BLaER1 (cell line): ENCODE measurements at regions not wholly inside any gene's neighbourhood (a gene's known extent, or its start where the extent isn't known, plus 50 kb on each side); places are given as distances from the start of the nearest gene placed in this dataset.

ENCODE experiments used
- H3K27ac ChIP-seq: shearing (Covaris generic); formaldehyde crosslinking; 2 replicates; pipeline ENCODE4 v1.8.1; 2022
- H3K27me3 ChIP-seq: shearing (Covaris generic); formaldehyde crosslinking; 2 replicates; pipeline ENCODE4 v1.8.1; 2022
- H3K36me3 ChIP-seq: shearing (Covaris generic); formaldehyde crosslinking; 2 replicates; pipeline ENCODE4 v1.8.1; 2022
- H3K4me1 ChIP-seq: shearing (Covaris generic); formaldehyde crosslinking; 2 replicates; pipeline ENCODE4 v1.8.1; 2022
- H3K4me2 ChIP-seq: shearing (Covaris generic); formaldehyde crosslinking; 2 replicates; pipeline ENCODE4 v1.8.1; 2022
- H3K4me3 ChIP-seq: shearing (Covaris generic); formaldehyde crosslinking; 2 replicates; pipeline ENCODE4 v1.8.1; 2022
- H3K9ac ChIP-seq: shearing (Covaris generic); formaldehyde crosslinking; 2 replicates; pipeline ENCODE4 v1.8.1; 2022
- H3K9me3 ChIP-seq: shearing (Covaris generic); formaldehyde crosslinking; 2 replicates; pipeline ENCODE4 v1.8.1; 2022
- H4K20me1 ChIP-seq: shearing (Covaris generic); formaldehyde crosslinking; 2 replicates; pipeline ENCODE4 v1.8.1; 2022
- Cebpa-rat ChIP-seq: shearing (Covaris generic); IDR thresholded peaks from 2 replicates; pipeline ENCODE4 v1.8.1; 2022

DNA sequence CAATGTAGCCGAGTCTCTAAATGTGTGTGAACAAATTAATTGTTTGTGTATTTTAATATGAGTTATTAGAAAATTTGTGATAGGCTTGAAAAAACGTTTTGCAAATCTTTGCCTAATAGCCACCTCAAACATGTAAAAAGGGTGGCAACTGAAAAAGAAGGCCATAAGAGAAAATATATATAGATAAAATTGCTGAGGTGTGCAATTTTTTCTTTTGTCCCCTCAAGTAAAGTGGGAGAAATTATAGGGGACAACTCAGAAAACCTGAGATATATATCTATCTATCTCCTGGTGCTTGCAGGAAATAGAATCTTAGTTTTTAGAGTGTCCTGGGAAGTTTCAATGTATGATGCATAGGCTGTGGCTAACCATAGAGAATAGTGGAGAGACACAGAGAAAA is 201.4 kb upstream of the LRP1B start:
- no peak for TF ChIP-seq Cebpa-rat
- Histone ChIP-seq H3K4me1 (no peaks in the 10 kb centered on the region), H4K20me1 (no peaks in the 10 kb centered on the region), H3K36me3 (no peaks in the 10 kb centered on the region), H3K9ac (no peak overlapping the region), H3K9me3 (0 out of 2 replicates have a peak, but pooled peaks cover 5% of the 10 kb centered on the region), H3K27ac (no peak overlapping the region), H3K4me2 (no peak overlapping the region), H3K4me3 (no peak overlapping the region), H3K27me3 (no peaks in the 10 kb centered on the region)

DNA sequence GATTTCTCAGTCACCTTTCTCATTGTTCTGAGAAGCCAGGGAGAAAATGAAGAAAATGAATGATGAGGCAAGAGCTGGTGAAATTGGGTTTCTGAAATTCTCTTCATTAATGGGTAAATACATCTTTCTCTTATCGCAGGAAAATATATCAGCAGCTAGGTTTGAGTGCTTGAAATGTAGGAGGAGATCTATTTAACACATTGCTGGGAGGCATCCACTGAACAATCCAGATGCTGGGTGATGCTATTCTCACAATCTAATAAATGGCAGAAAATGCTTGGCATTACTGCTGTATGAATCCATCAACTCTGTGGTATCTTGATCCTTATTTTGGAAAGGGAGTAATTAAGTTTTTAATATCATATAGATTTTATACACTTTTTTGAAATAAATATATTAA is 199.6 kb upstream of the LRP1B start:
- Histone ChIP-seq H4K20me1 (no peaks in the 10 kb centered on the region), H3K4me2 (no peak overlapping the region), H3K4me1 (no peaks in the 10 kb centered on the region), H3K9me3 (0 out of 2 replicates have a peak, but pooled peaks cover 5% of the 10 kb centered on the region), H3K9ac (no peak overlapping the region), H3K4me3 (no peak overlapping the region), H3K27ac (no peak overlapping the region), H3K36me3 (no peaks in the 10 kb centered on the region), H3K27me3 (no peaks in the 10 kb centered on the region)
- TF ChIP-seq Cebpa-rat, result no peak

DNA sequence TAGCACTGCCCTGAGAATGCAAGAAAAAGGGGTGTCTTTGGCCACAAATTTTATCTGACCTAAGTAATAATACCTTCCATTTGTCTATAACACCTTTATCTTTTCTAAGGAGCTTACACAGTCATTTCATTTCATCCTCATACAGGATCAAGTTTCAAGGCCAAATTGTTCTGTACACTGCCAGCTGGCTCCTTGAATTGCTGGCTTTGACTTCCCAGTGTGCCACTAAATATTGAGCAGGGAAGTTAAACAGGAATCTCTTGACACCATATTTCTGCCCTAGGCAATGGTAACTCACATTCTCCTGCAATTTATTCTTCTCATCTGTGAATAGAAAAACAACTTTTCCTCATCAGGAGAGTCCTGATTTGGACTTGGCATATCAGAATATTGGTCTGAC is 195.1 kb upstream of the LRP1B start:
- Histone ChIP-seq H3K4me3 (no peak overlapping the region), H3K36me3 (no peaks in the 10 kb centered on the region), H3K9me3 (no peaks in the 10 kb centered on the region), H4K20me1 (no peaks in the 10 kb centered on the region), H3K9ac (no peak overlapping the region), H3K4me1 (no peaks in the 10 kb centered on the region), H3K4me2 (no peak overlapping the region), H3K27me3 (no peaks in the 10 kb centered on the region), H3K27ac (no peak overlapping the region)
- no peak for TF ChIP-seq Cebpa-rat

- Histone ChIP-seq H3K27ac (no peak overlapping the region), H3K4me2 (no peak overlapping the region), H3K36me3 (no peaks in the 10 kb centered on the region), H3K4me3 (no peak overlapping the region), H3K9me3 (no peaks in the 10 kb centered on the region), H3K9ac (no peak overlapping the region), H3K4me1 (no peaks in the 10 kb centered on the region), H4K20me1 (no peaks in the 10 kb centered on the region), H3K27me3 (no peaks in the 10 kb centered on the region)
- no peak for TF ChIP-seq Cebpa-rat
These were observed 192.4 kb upstream of the LRP1B start for GRCh38 chr2:142323206-142323605.

- Histone ChIP-seq H3K36me3 (no peaks in the 10 kb centered on the region), H3K4me2 (no peak overlapping the region), H4K20me1 (no peaks in the 10 kb centered on the region)
These were observed 191.0 kb upstream of the LRP1B start for GRCh38 chr2:142321706-142322280.

GRCh38 chr2:142320067-142320466 is 189.3 kb upstream of the LRP1B start:
- H3K9me3 ChIP-seq, result no peaks in the 10 kb centered on the region
- H3K4me1 ChIP-seq, result no peaks in the 10 kb centered on the region
- no peak for TF ChIP-seq Cebpa-rat

More at GRCh38 chr2:142321706-142322280, 191.0 kb upstream of the LRP1B start:
- Histone ChIP-seq H3K9ac (no peak overlapping the region), H3K27me3 (no peaks in the 10 kb centered on the region), H3K27ac (no peak overlapping the region), H3K4me1 (no peaks in the 10 kb centered on the region), H3K4me3 (no peak overlapping the region), H3K9me3 (no peaks in the 10 kb centered on the region)
- TF ChIP-seq Cebpa-rat, result no peak

DNA sequence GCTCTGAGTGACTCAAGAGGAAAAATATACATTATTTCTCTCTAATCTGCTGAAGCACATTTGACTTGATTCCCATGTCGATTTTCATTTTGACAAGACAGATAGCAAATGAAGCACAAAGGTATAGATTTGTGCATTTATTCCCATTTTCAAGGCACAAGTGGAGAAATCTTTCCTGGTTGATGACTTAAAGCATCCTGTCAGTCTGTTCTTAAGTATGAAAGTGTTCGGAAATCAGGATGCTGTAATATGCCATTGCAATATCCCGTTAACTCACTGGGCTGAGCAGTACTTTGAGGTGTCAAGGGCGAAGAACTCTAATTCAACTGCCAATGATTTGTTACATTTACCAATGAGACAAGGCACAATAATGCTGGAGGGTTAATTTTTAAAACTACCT is 185.2 kb upstream of the LRP1B start:
- Histone ChIP-seq H3K9me3 (peaks cover 6% of the 10 kb centered on the region), H3K4me2 (no peak overlapping the region), H3K27ac (no peak overlapping the region), H3K4me1 (no peaks in the 10 kb centered on the region), H3K4me3 (no peak overlapping the region), H3K36me3 (no peaks in the 10 kb centered on the region), H4K20me1 (no peaks in the 10 kb centered on the region), H3K9ac (no peak overlapping the region), H3K27me3 (no peaks in the 10 kb centered on the region)
- TF ChIP-seq Cebpa-rat, result no peak

More at GRCh38 chr2:142320067-142320466, 189.3 kb upstream of the LRP1B start:
- Histone ChIP-seq H4K20me1 (no peaks in the 10 kb centered on the region), H3K9ac (no peak overlapping the region), H3K27me3 (no peaks in the 10 kb centered on the region), H3K4me2 (no peak overlapping the region), H3K36me3 (no peaks in the 10 kb centered on the region), H3K27ac (no peak overlapping the region), H3K4me3 (no peak overlapping the region)

- Histone ChIP-seq H4K20me1 (no peaks in the 10 kb centered on the region), H3K27ac (no peak overlapping the region), H3K36me3 (no peaks in the 10 kb centered on the region), H3K4me2 (no peak overlapping the region), H3K9me3 (peaks cover 13% of the 10 kb centered on the region), H3K4me1 (no peaks in the 10 kb centered on the region), H3K4me3 (no peak overlapping the region), H3K9ac (no peak overlapping the region), H3K27me3 (no peaks in the 10 kb centered on the region)
- TF ChIP-seq Cebpa-rat, result no peak
These were observed 184.5 kb upstream of the LRP1B start for GRCh38 chr2:142315346-142315745.

- H3K4me2 ChIP-seq, result no peak overlapping the region
- H3K4me3 ChIP-seq, result no peak overlapping the region
- no peaks in the 10 kb centered on the region for H3K27me3 ChIP-seq
- H3K9me3 ChIP-seq, result peaks cover 24% of the 10 kb centered on the region
- H3K9ac ChIP-seq, result no peak overlapping the region
- no peak overlapping the region for H3K27ac ChIP-seq
- no peaks in the 10 kb centered on the region for H4K20me1 ChIP-seq
- no peaks in the 10 kb centered on the region for H3K36me3 ChIP-seq
- H3K4me1 ChIP-seq, result no peaks in the 10 kb centered on the region
- no peak for TF ChIP-seq Cebpa-rat
These were observed 183.3 kb upstream of the LRP1B start for GRCh38 chr2:142314164-142314563.

GRCh38 chr2:142310530-142310929 is 179.7 kb upstream of the LRP1B start:
- TF ChIP-seq Cebpa-rat, result no peak
- Histone ChIP-seq H3K27ac (no peak overlapping the region), H3K4me2 (no peak overlapping the region), H3K27me3 (no peaks in the 10 kb centered on the region), H3K4me1 (no peaks in the 10 kb centered on the region), H3K9me3 (peaks cover 24% of the 10 kb centered on the region), H3K36me3 (no peaks in the 10 kb centered on the region), H3K4me3 (no peak overlapping the region), H4K20me1 (no peaks in the 10 kb centered on the region), H3K9ac (no peak overlapping the region)

DNA sequence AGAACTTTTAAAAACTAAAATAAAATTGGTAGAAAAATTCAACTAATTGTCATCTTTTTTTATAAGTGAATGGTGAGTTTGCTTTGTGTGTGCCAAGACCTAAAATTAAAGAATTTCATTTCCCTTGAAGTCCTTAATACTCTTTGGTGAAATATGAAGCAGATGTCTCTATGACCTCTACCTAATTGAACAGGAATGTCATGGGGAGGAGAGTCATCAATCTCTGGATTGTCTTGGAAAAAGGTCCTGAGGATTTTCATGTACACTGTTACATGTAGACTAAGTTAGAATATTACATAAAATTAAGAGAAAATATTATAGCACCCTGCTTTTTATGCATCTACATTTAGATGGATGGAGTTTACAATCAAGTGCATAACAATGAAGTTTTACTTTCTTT is 177.9 kb upstream of the LRP1B start:
- no peaks in the 10 kb centered on the region for H3K36me3 ChIP-seq
- H4K20me1 ChIP-seq, result no peaks in the 10 kb centered on the region
- H3K27me3 ChIP-seq, result no peaks in the 10 kb centered on the region
- peaks cover 24% of the 10 kb centered on the region for H3K9me3 ChIP-seq
- H3K9ac ChIP-seq, result no peak overlapping the region
- no peak for TF ChIP-seq Cebpa-rat
- H3K4me2 ChIP-seq, result no peak overlapping the region
- no peak overlapping the region for H3K27ac ChIP-seq
- no peaks in the 10 kb centered on the region for H3K4me1 ChIP-seq
- H3K4me3 ChIP-seq, result no peak overlapping the region
